Breast epithelium (tissue), 4 donors: ENCODE measurements at regions not wholly inside any gene's neighbourhood (a gene's known extent, or its start where the extent isn't known, plus 50 kb on each side); places are given as distances from the start of the nearest gene placed in this dataset.

ENCODE experiments used
- DNase-seq, 2 donors: peaks; one replicate each; pipeline ENCODE4 v3.0.0-alpha.2; 2019; ENCODE audit warnings: low spot score in 2 of 2
- H3K27ac ChIP-seq, 2 donors: fragments of 200-600 bp; sonication (generic) in 1 of 2; one replicate each; pipeline ENCODE4 v1.5.1; 2016 to 2019; ENCODE audit warnings: mild to moderate bottlenecking in 1 of 2
- H3K27me3 ChIP-seq, 2 donors: fragments of 200-600 bp; sonication (generic) in 1 of 2; one replicate each; pipeline versions ENCODE4 v1.5.1 to v1.6.0; 2017 to 2019; ENCODE audit warnings: control low read depth in 1 of 2, mild to moderate bottlenecking in 1 of 2
- H3K36me3 ChIP-seq: fragments of 200-600 bp; one replicate; pipeline ENCODE4 v1.5.1; 2019
- H3K4me1 ChIP-seq, 2 donors: fragments of 200-600 bp; sonication (generic); one replicate each; pipeline ENCODE4 v1.5.1; 2016 to 2019; ENCODE audit warnings: control low read depth in 1 of 2
- H3K4me3 ChIP-seq, 3 donors: fragments of 200-600 bp; sonication (generic); 1 replicate in 2 of 3; 2 replicates in 1 of 3; pipeline ENCODE4 v1.5.1; 2016 to 2019; ENCODE audit warnings: mild to moderate bottlenecking in 3 of 3, moderate library complexity in 2 of 3
- H3K9me3 ChIP-seq, 2 donors: fragments of 200-600 bp; sonication (generic) in 1 of 2; one replicate each; pipeline ENCODE4 v1.5.1; 2016 to 2019; ENCODE audit warnings: control low read depth in 1 of 2
- CTCF ChIP-seq, 3 donors: fragments of 450-650 bp; IDR thresholded peaks; one replicate each; pipeline ENCODE4 v1.5.1; 2016 to 2017; ENCODE audit warnings: antibody characterized with exemption in 3 of 3, mild to moderate bottlenecking in 3 of 3, moderate library complexity in 3 of 3
- POLR2A ChIP-seq: fragments of 450-650 bp; IDR thresholded peaks from one replicate; pipeline ENCODE4 v1.6.1; 2016; ENCODE audit warnings: antibody characterized with exemption, mild to moderate bottlenecking, moderate library complexity
- POLR2AphosphoS5 ChIP-seq, 3 donors: sonication (generic); formaldehyde crosslinking; IDR thresholded peaks; one replicate each; pipeline ENCODE4 v1.6.1; 2017; ENCODE audit warnings: antibody characterized with exemption in 3 of 3
- intact Hi-C: fragments of 100-400 bp; cut with DNase I; formaldehyde crosslinking; loops from one replicate; pipeline ENCODE4 v1.15.1; 2023; ENCODE audit warnings: low total_unique reads

GRCh38 chr6:139820210-139820609 lies 445.8 kb upstream of the CITED2 start:
- TF ChIP-seq POLR2AphosphoS5 (IDR thresholded peaks at IDR 0.05) (no peak), POLR2A (no peak), CTCF (IDR thresholded peaks at IDR 0.05) (no peak)
- no peak overlapping the region for H3K4me3 ChIP-seq
- no peaks in the 10 kb centered on the region for H3K27me3 ChIP-seq
- DNase-seq, result no peak
- intact Hi-C loops, result no loop called here
- H3K9me3 ChIP-seq, result no peaks in the 10 kb centered on the region
- no peaks in the 10 kb centered on the region for H3K36me3 ChIP-seq
- no peaks in the 10 kb centered on the region for H3K4me1 ChIP-seq
- no peak overlapping the region for H3K27ac ChIP-seq

GRCh38 chr6:139819776-139820175 lies 445.3 kb upstream of the CITED2 start:
- H3K4me1 ChIP-seq, result no peaks in the 10 kb centered on the region
- H3K27ac ChIP-seq, result no peak overlapping the region
- H3K4me3 ChIP-seq, result no peak overlapping the region
- DNase-seq, result no peak
- H3K36me3 ChIP-seq, result no peaks in the 10 kb centered on the region
- no peaks in the 10 kb centered on the region for H3K27me3 ChIP-seq
- intact Hi-C loops, result no loop called here
- H3K9me3 ChIP-seq, result no peaks in the 10 kb centered on the region
- TF ChIP-seq POLR2A, result no peak
- no peak for TF ChIP-seq CTCF (IDR thresholded peaks at IDR 0.05)
- no peak for TF ChIP-seq POLR2AphosphoS5 (IDR thresholded peaks at IDR 0.05)

- H3K36me3 ChIP-seq, result no peaks in the 10 kb centered on the region
- TF ChIP-seq POLR2AphosphoS5 (IDR thresholded peaks at IDR 0.05) (no peak), CTCF (IDR thresholded peaks at IDR 0.05) (no peak), POLR2A (no peak)
Measured at GRCh38 chr6:139812939-139813338, 438.5 kb upstream of the CITED2 start.

GRCh38 chr6:139801571-139802321 lies 427.3 kb upstream of the CITED2 start:
- Histone ChIP-seq H3K9me3 (peaks cover 0 to 8% of the 10 kb centered on the region in 2 donors), H3K27ac (no peak overlapping the region), H3K36me3 (no peaks in the 10 kb centered on the region), H3K4me3 (no peak overlapping the region), H3K27me3 (no peaks in the 10 kb centered on the region), H3K4me1 (no peaks in the 10 kb centered on the region)
- no peak for DNase-seq
- intact Hi-C loops, result no loop called here
- TF ChIP-seq POLR2AphosphoS5 (IDR thresholded peaks at IDR 0.05) (no peak), CTCF (IDR thresholded peaks at IDR 0.05) (no peak), POLR2A (no peak)

More at GRCh38 chr6:139812939-139813338, 438.5 kb upstream of the CITED2 start:
- Histone ChIP-seq H3K9me3 (no peaks in the 10 kb centered on the region), H3K27me3 (no peaks in the 10 kb centered on the region), H3K4me3 (no peak overlapping the region), H3K4me1 (no peaks in the 10 kb centered on the region), H3K27ac (no peak overlapping the region)
- intact Hi-C loops, result no loop called here
- DNase-seq, result no peak

GRCh38 chr6:139800837-139801236 lies 426.4 kb upstream of the CITED2 start:
- DNase-seq, result no peak
- TF ChIP-seq CTCF (IDR thresholded peaks at IDR 0.05) (no peak), POLR2A (no peak), POLR2AphosphoS5 (IDR thresholded peaks at IDR 0.05) (no peak)
- no peak overlapping the region for H3K27ac ChIP-seq
- H3K9me3 ChIP-seq, result peaks cover 0 to 8% of the 10 kb centered on the region in 2 donors
- H3K4me1 ChIP-seq, result no peaks in the 10 kb centered on the region
- no peak overlapping the region for H3K4me3 ChIP-seq
- intact Hi-C loops, result no loop called here
- no peaks in the 10 kb centered on the region for H3K27me3 ChIP-seq
- no peaks in the 10 kb centered on the region for H3K36me3 ChIP-seq
